Activated CD4-positive, alpha-beta memory T cell treated with anti-CD3 and anti-CD28 coated beads for 36 hours (primary cell): ENCODE measurements at regions not wholly inside any gene's neighbourhood (a gene's known extent, or its start where the extent isn't known, plus 50 kb on each side); places are given as distances from the start of the nearest gene placed in this dataset.

Experiments
- CTCF ChIA-PET: fragments of 350-600 bp; sonication (Branson Sonifier 250); formaldehyde crosslinking; loops from one replicate; lab custom pipeline; 2021; ENCODE audit warnings: antibody characterized with exemption, inconsistent platforms; lab: Charles Lee
- POLR2A ChIA-PET: fragments of 350-600 bp; sonication (Branson Sonifier 250); formaldehyde crosslinking; loops from one replicate; lab custom pipeline; 2021; ENCODE audit warnings: antibody characterized with exemption; lab: Charles Lee
- DNase-seq: peaks from one replicate; pipeline ENCODE4 v3.0.0-alpha.2; 2020
- H3K27ac Mint-ChIP-seq: one replicate; pipeline ENCODE4 v1.8.0; 2021; ENCODE audit warnings: mixed read lengths
- H3K27me3 Mint-ChIP-seq: one replicate; pipeline ENCODE4 v1.8.0; 2021; ENCODE audit warnings: mixed read lengths
- H3K36me3 Mint-ChIP-seq: one replicate; pipeline ENCODE4 v1.8.0; 2021; ENCODE audit warnings: mixed read lengths
- H3K4me1 Mint-ChIP-seq: one replicate; pipeline ENCODE4 v1.8.0; 2021; ENCODE audit warnings: low read depth, mixed read lengths
- H3K4me3 Mint-ChIP-seq: one replicate; pipeline ENCODE4 v1.8.0; 2021; ENCODE audit warnings: mild to moderate bottlenecking, mixed read lengths
- H3K9me3 Mint-ChIP-seq: one replicate; pipeline ENCODE4 v1.8.0; 2021; ENCODE audit warnings: mixed read lengths
- intact Hi-C: fragments of 100-400 bp; cut with micrococcal nuclease; formaldehyde crosslinking; loops from one replicate; pipeline ENCODE4 v1.15.1; 2023

DNA sequence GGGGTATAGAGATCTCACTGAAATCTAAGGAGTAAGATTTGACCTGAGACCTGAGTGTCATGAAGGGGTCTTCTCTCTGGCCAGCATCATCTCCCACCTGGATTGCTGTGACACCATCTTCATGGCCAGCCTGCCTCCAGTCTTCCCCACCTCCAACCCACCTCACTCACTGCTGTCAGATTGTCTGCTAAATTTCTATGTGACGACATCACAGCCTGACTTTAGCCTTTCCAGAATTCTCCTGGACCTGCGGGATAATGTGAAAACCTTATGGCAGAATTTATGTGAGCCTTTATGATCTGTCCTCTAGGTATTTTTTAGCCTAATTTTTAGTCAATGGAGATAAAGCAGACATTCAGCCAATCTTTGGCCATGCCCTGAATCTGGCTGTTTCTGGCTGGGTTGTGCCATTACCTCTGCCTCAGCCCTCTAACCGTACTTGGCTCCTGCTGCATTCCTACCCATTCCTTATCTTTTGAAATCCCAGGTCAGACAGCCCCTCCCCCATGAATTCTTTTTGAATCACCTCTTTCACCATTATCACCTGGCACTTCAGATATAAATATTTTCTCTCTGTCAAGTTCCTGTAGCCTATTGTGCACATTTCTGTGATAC, 66.4 kb upstream of the MMADHC start:
- CTCF ChIA-PET = no interaction called here
- peaks cover 1% of the 10 kb centered on the region for H3K27me3 Mint-ChIP-seq

DNA sequence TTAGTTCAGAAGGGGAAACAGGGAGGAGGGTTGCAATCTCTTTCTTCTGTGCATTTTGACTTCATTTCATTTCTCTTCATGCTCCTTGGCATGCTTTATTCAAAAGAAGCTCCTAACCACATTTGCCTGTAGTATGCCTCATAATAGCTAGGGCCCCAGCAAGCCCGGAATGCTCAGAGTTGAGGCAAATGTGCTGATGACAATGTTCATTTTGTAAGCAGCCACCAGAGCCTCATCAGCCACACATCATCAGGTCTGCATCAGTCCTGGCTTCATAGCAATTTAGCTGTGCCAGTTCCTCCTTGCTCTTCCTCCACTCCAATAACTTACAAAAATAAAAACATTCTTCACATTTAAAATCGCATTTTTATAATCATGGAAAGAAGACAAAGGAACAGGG, 65.4 kb upstream of the MMADHC start:
- ChIA-PET POLR2A (no interaction called here), CTCF (no interaction called here)
- Mint-ChIP-seq H3K4me1 (no peaks in the 10 kb centered on the region), H3K4me3 (no peak overlapping the region), H3K36me3 (no peaks in the 10 kb centered on the region), H3K27me3 (peaks cover under 1% of the 10 kb centered on the region), H3K9me3 (peaks cover 4% of the 10 kb centered on the region), H3K27ac (no peak overlapping the region)
- no peak for DNase-seq
- intact Hi-C loops = no loop called here

More for the DNA sequence above, 66.4 kb upstream of the MMADHC start:
- no peak for DNase-seq
- intact Hi-C loops = no loop called here
- POLR2A ChIA-PET = no interaction called here
- H3K36me3 Mint-ChIP-seq = no peaks in the 10 kb centered on the region
- no peak overlapping the region for H3K4me3 Mint-ChIP-seq
- no peaks in the 10 kb centered on the region for H3K4me1 Mint-ChIP-seq
- peaks cover 4% of the 10 kb centered on the region for H3K9me3 Mint-ChIP-seq
- H3K27ac Mint-ChIP-seq = no peak overlapping the region

DNA sequence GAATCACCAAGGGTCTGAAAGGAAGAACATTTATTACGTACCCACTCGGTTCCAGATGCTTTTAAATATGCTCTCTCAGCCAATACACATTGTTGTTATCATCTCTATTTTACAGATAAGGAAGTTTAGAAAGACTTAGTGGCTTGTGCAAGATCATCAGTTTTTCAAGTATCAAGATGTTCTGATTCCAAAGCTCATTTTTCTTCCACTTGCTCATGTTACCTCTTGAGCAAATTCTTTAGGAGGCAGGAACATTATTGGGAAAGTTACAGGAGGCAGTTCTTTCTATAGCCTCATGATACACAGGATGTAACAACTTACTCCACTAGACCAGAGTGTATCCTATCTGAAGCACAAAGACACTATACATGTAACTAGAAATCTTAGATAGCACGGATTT, 65.0 kb upstream of the MMADHC start:
- H3K27ac Mint-ChIP-seq = no peak overlapping the region
- no peaks in the 10 kb centered on the region for H3K4me1 Mint-ChIP-seq
- no peak overlapping the region for H3K4me3 Mint-ChIP-seq
- peaks cover 4% of the 10 kb centered on the region for H3K27me3 Mint-ChIP-seq
- no peaks in the 10 kb centered on the region for H3K36me3 Mint-ChIP-seq
- no peak for DNase-seq
- CTCF ChIA-PET = no interaction called here
- POLR2A ChIA-PET = no interaction called here
- peaks cover 4% of the 10 kb centered on the region for H3K9me3 Mint-ChIP-seq
- intact Hi-C loops = no loop called here

DNA sequence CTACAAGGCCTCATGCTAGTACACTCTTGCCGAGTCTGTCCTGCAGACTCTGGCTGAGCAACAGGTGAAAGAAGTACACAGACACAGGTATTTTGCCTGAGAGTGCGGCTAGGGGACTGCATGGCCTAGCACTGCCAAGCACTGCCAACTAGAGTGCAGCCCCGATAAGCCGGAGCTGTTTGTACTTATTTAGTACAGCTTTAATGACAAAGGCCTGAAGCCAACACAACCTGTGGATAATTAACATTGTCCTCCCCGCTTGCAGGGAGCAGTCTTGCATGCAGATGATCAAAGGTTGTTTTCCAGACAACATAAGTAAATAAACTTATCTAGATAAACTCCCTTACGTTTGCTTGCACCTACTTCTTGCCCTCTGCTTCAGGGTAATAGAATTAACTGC, 63.7 kb upstream of the MMADHC start:
- CTCF ChIA-PET = no interaction called here
- intact Hi-C loops = no loop called here
- H3K4me1 Mint-ChIP-seq = no peaks in the 10 kb centered on the region

DNA sequence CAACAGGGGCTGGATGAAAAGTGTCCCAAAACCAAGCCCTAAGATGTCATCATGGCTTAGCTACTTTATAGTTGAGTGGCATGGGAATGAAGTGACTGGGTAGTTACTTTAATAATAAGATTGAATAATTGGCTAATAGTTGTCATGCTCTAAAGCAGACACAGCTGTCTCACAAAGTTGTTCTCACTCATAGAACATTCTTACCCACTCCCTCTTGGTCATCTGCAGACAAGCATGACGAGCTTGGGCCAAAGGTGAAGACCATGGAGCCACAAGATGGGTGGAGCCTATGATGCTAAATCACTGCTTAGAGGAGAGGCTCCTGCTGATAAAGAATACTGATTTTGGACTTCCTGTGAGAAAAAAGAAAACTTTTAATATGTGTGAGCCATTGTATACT, 62.4 kb upstream of the MMADHC start:
- CTCF ChIA-PET = no interaction called here

More for the DNA sequence above, 63.7 kb upstream of the MMADHC start:
- no peak overlapping the region for H3K27ac Mint-ChIP-seq
- H3K27me3 Mint-ChIP-seq = peaks cover 4% of the 10 kb centered on the region
- POLR2A ChIA-PET = no interaction called here
- H3K4me3 Mint-ChIP-seq = no peak overlapping the region
- DNase-seq = no peak
- no peaks in the 10 kb centered on the region for H3K36me3 Mint-ChIP-seq
- peaks cover 4% of the 10 kb centered on the region for H3K9me3 Mint-ChIP-seq

DNA sequence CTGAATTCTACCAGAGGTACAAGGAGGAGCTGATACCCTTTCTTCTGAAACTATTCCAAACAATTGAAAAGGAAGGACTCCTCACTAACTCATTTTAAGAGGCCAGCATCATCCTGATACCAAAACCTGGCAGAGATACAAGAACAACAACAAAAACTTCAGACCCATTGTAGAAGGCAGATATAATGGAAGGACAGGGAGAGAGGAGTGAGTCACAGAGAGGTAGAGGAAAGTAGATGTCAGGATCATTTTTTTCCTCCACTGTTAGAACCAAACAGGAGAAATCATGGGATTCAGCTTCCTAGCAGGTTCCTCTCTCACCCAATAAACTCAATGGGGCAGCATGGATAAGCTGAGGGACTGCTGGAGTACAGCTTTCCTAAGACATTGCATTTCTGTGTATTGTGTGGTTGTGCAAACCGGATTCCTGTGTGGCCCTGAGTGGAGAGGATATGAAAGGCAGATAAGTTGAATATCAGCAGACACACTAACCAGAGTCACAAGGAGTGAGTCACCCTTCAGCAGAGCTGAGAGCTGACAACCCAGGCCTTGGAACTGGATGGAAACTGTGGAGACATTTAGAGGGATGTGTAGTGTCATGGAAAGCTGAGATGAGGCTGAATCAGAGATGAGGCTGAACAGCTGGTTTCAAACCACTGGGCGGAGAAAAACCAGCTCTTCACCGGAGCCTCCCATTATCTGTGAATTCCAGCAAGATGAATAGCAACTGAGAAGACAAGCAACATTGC, 60.9 kb upstream of the MMADHC start:
- Mint-ChIP-seq H3K9me3 (no peaks in the 10 kb centered on the region), H3K27me3 (peaks cover 10% of the 10 kb centered on the region), H3K36me3 (no peaks in the 10 kb centered on the region), H3K4me1 (no peaks in the 10 kb centered on the region), H3K27ac (no peak overlapping the region), H3K4me3 (no peak overlapping the region)
- ChIA-PET CTCF (interaction anchor here (1.2 to 1.6 kb wide), 2 partner anchors 9 to 12 kb away, joined by 3 to 4 read pairs; no protein-coding TSS in a partner anchor), POLR2A (no interaction called here)
- no peak for DNase-seq
- intact Hi-C loops = no loop called here

More for the DNA sequence above, 62.4 kb upstream of the MMADHC start:
- intact Hi-C loops = no loop called here
- Mint-ChIP-seq H3K4me1 (no peaks in the 10 kb centered on the region), H3K36me3 (no peaks in the 10 kb centered on the region), H3K27ac (no peak overlapping the region), H3K9me3 (no peaks in the 10 kb centered on the region), H3K4me3 (no peak overlapping the region), H3K27me3 (peaks cover 4% of the 10 kb centered on the region)
- no peak for DNase-seq
- POLR2A ChIA-PET = no interaction called here

DNA sequence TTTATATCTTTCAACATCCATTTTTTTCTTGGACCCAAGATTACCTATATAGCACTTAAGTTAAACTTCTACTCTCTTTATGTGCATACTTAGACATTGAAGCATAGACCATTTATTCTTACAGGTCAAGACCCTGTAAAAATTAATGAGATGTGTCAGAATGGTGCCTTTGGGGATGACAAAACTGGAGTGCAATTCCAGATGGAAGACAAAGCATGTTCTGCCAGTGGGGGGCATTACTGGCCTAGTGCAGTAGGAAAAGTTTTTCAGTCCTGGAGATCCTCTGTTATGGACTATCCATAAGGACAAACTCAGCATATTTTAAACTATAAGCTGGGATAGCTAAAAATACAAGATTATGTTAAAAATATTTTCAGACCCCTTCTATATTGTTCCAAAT, 57.8 kb upstream of the MMADHC start:
- H3K36me3 Mint-ChIP-seq = no peaks in the 10 kb centered on the region
- ChIA-PET POLR2A (no interaction called here), CTCF (no interaction called here)
- H3K4me3 Mint-ChIP-seq = no peak overlapping the region
- intact Hi-C loops = no loop called here
- no peak overlapping the region for H3K27ac Mint-ChIP-seq
- H3K9me3 Mint-ChIP-seq = no peaks in the 10 kb centered on the region
- no peak for DNase-seq
- H3K4me1 Mint-ChIP-seq = no peaks in the 10 kb centered on the region
- peaks cover 13% of the 10 kb centered on the region for H3K27me3 Mint-ChIP-seq
